ENCODE measurements at regions not wholly inside any gene's neighbourhood (a gene's known extent, or its start where the extent isn't known, plus 50 kb on each side); places are given as distances from the start of the nearest gene placed in this dataset.

DNA sequence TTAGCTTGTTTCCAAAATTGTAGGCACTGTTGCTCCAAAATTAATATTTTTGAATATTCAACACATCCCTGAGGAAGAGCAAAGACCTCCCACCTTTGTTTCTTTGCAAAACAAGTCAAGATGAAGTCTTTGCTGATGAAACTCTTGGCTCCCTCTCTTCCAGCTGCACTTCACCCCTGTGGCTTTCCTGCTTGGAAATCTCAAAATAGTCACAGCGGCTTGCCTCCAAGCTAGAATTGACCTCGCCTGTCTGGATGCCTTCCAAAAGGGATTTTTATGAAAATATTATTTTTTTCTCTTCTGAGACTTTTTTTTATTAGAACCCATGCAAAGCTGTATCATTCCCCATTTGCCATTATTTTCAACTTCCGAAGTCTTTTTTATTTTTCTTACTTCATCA is 71.1 kb upstream of the MROH9 start:
- no TSS peak for BruUV-seq (replicated peaks)
- POLR2A ChIA-PET (ENCODE audit: unreplicated experiment) = no interaction called here
- CTCF ChIA-PET = no interaction called here

More for the DNA sequence above, 71.1 kb upstream of the MROH9 start:
- Histone ChIP-seq H3K56ac (ENCODE audit: extremely low read depth, insufficient read depth, low read length) (no peak overlapping the region), H2BK20ac (ENCODE audit: low read depth, low read length) (no peak overlapping the region), H4K5ac (ENCODE audit: low read depth, low read length) (no peak overlapping the region), H4K8ac (ENCODE audit: low read depth in 2 of 2, low read length in 2 of 2) (no peak overlapping the region), H3K27me3 (ENCODE audit: control insufficient read depth, insufficient read depth, low read length) (no peaks in the 10 kb centered on the region; the same call in 1 of the 2 replicates), H3K4ac (ENCODE audit: low read depth, low read length) (no peak overlapping the region), H3K27ac (ENCODE audit: insufficient read depth, low read length) (no peak overlapping the region), H3K23ac (ENCODE audit: low read depth, low read length) (no peak overlapping the region), H2AK5ac (ENCODE audit: low read depth, low read length) (no peak overlapping the region), H2BK15ac (ENCODE audit: low read depth, low read length) (no peak overlapping the region), H4K20me1 (ENCODE audit: insufficient read depth, low read length) (no peaks in the 10 kb centered on the region), H3K79me1 (ENCODE audit: low read depth in 1 of 2, low read length in 2 of 2) (no peaks in the 10 kb centered on the region), H2BK5ac (ENCODE audit: low read depth, low read length, poor library complexity, severe bottlenecking) (no peak overlapping the region), H3K9me3 (ENCODE audit: control insufficient read depth, insufficient read depth, low read length) (no peaks in the 10 kb centered on the region), H3K4me2 (ENCODE audit: low read depth, low read length) (no peak overlapping the region), H4K91ac (ENCODE audit: insufficient read depth, low read depth, low read length) (no peak overlapping the region), H2BK120ac (ENCODE audit: low read depth, low read length) (no peak overlapping the region), H3K4me1 (ENCODE audit: control insufficient read depth, insufficient read depth, low read length) (no peaks in the 10 kb centered on the region), H3K14ac (replicated peaks; ENCODE audit: low read depth, low read length) (no peak overlapping the region), H3K9me1 (ENCODE audit: insufficient read depth, low read length) (no peaks in the 10 kb centered on the region), H3K18ac (ENCODE audit: low read depth, low read length) (no peak overlapping the region), H3K4me3 (ENCODE audit: insufficient read depth, low read depth, low read length) (no peak overlapping the region), H2AK9ac (replicated peaks; ENCODE audit: low read depth, low read length, poor library complexity) (no peak overlapping the region), H2AFZ (replicated peaks; ENCODE audit: low read length, poor library complexity) (no peak overlapping the region), H3K9ac (ENCODE audit: low read depth, low read length) (no peak overlapping the region), H3K36me3 (ENCODE audit: control insufficient read depth, insufficient read depth, low read length) (no peaks in the 10 kb centered on the region)
- WGBS, 2 experiments (ENCODE audit: extremely low coverage in 2 of 2, insufficient read length in 1 of 2) = no CpG with 5 or more reads among the region's 3 CpGs
- peak; percentile 3 for DNase-seq
- ATAC-seq (ENCODE audit: low read depth) = no peak
- dilution Hi-C loops (cut with HindIII; ENCODE audit: low sequenced_read_pairs, unreplicated experiment) (no loop called here), in situ Hi-C loops (cut with MboI; ENCODE audit: low sequenced_read_pairs) (no loop called here), intact Hi-C loops (cut with micrococcal nuclease) (no loop called here)
- TF ChIP-seq, protein P1, sequence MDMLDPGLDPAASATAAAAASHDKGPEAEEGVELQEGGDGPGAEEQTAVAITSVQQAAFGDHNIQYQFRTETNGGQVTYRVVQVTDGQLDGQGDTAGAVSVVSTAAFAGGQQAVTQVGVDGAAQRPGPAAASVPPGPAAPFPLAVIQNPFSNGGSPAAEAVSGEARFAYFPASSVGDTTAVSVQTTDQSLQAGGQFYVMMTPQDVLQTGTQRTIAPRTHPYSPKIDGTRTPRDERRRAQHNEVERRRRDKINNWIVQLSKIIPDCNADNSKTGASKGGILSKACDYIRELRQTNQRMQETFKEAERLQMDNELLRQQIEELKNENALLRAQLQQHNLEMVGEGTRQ (IDR thresholded peaks at IDR 0.05; ENCODE audit: low read depth, low read length) = no peak
- no peak for TF ChIP-seq MAZ (IDR thresholded peaks at IDR 0.05; ENCODE audit: borderline replicate concordance, low read depth, low read length)
- no peak for TF ChIP-seq RAD21 (IDR thresholded peaks at IDR 0.05; ENCODE audit: low read length)
- no peak for TF ChIP-seq MAFK (IDR thresholded peaks at IDR 0.05; ENCODE audit: low read depth, low read length)
- no peak for TF ChIP-seq RFX5 (IDR thresholded peaks at IDR 0.05; ENCODE audit: low read depth, low read length)
- TF ChIP-seq SMC3 (IDR thresholded peaks at IDR 0.05; ENCODE audit: low read depth, low read length) = no peak
- no peak for TF ChIP-seq POLR2A (IDR thresholded peaks at IDR 0.05; ENCODE audit: low read depth, low read length)
- TF ChIP-seq CHD1 (IDR thresholded peaks at IDR 0.05; ENCODE audit: low read depth, low read length) = no peak
- no peak for TF ChIP-seq BHLHE40 (IDR thresholded peaks at IDR 0.05; ENCODE audit: low read depth, low read length)
- no peak for TF ChIP-seq FOS (IDR thresholded peaks at IDR 0.05; ENCODE audit: low read depth, low read length)
- TF ChIP-seq RCOR1 (IDR thresholded peaks at IDR 0.05; ENCODE audit: insufficient replicate concordance, low read length) = no peak
- TF ChIP-seq, protein P2, sequence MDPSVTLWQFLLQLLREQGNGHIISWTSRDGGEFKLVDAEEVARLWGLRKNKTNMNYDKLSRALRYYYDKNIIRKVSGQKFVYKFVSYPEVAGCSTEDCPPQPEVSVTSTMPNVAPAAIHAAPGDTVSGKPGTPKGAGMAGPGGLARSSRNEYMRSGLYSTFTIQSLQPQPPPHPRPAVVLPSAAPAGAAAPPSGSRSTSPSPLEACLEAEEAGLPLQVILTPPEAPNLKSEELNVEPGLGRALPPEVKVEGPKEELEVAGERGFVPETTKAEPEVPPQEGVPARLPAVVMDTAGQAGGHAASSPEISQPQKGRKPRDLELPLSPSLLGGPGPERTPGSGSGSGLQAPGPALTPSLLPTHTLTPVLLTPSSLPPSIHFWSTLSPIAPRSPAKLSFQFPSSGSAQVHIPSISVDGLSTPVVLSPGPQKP (IDR thresholded peaks at IDR 0.05; ENCODE audit: borderline replicate concordance, low read depth, low read length) = no peak
- TF ChIP-seq MXI1 (IDR thresholded peaks at IDR 0.05; ENCODE audit: borderline replicate concordance, low read depth, low read length) = no peak
- TF ChIP-seq CEBPB (IDR thresholded peaks at IDR 0.05; ENCODE audit: low read depth, low read length) = no peak
- TF ChIP-seq, protein P3, sequence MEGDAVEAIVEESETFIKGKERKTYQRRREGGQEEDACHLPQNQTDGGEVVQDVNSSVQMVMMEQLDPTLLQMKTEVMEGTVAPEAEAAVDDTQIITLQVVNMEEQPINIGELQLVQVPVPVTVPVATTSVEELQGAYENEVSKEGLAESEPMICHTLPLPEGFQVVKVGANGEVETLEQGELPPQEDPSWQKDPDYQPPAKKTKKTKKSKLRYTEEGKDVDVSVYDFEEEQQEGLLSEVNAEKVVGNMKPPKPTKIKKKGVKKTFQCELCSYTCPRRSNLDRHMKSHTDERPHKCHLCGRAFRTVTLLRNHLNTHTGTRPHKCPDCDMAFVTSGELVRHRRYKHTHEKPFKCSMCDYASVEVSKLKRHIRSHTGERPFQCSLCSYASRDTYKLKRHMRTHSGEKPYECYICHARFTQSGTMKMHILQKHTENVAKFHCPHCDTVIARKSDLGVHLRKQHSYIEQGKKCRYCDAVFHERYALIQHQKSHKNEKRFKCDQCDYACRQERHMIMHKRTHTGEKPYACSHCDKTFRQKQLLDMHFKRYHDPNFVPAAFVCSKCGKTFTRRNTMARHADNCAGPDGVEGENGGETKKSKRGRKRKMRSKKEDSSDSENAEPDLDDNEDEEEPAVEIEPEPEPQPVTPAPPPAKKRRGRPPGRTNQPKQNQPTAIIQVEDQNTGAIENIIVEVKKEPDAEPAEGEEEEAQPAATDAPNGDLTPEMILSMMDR (conservative IDR thresholded peaks at IDR 0.05; ENCODE audit: low read depth, low read length) = no peak
- no peak for TF ChIP-seq NFE2L2 (IDR thresholded peaks at IDR 0.05; ENCODE audit: low read depth, low read length)
